ENCODE measurements at regions not wholly inside any gene's neighbourhood (a gene's known extent, or its start where the extent isn't known, plus 50 kb on each side); places are given as distances from the start of the nearest gene placed in this dataset.
A peak's percentile ranks its signal among the peaks of the same experiment; 100 is the strongest.

GRCh38 chr2:19185086-19185485, 173.3 kb downstream of the OSR1 start:
- FAIRE-seq (no peak), DNase-seq (ENCODE audit: low read depth) (peak; percentile 20)
- Histone ChIP-seq H3K4me3 (ENCODE audit: low read depth, low read length) (no peak overlapping the region), H3K36me3 (ENCODE audit: control insufficient read depth, insufficient read depth, low read length) (no peaks in the 10 kb centered on the region), H3K27me3 (ENCODE audit: control insufficient read depth, insufficient read depth, low read length) (no peaks in the 10 kb centered on the region)
- TF ChIP-seq CTCF (IDR thresholded peaks at IDR 0.05; ENCODE audit: insufficient read depth, low read length, severe bottlenecking) = no peak

GRCh38 chr2:19178175-19178574, 180.2 kb downstream of the OSR1 start:
- no peak for TF ChIP-seq CTCF (IDR thresholded peaks at IDR 0.05; ENCODE audit: insufficient read depth, low read length, severe bottlenecking)
- Histone ChIP-seq H3K27me3 (ENCODE audit: control insufficient read depth, insufficient read depth, low read length) (no peaks in the 10 kb centered on the region), H3K4me3 (ENCODE audit: low read depth, low read length) (no peak overlapping the region), H3K36me3 (ENCODE audit: control insufficient read depth, insufficient read depth, low read length) (no peaks in the 10 kb centered on the region)
- FAIRE-seq (no peak), DNase-seq (ENCODE audit: low read depth) (peak; percentile 45)

- H3K27me3 ChIP-seq (ENCODE audit: control insufficient read depth, insufficient read depth, low read length) = no peaks in the 10 kb centered on the region
- H3K36me3 ChIP-seq (ENCODE audit: control insufficient read depth, insufficient read depth, low read length) = no peaks in the 10 kb centered on the region
- DNase-seq (ENCODE audit: low read depth) (peak; percentile 75), FAIRE-seq (no peak)
- TF ChIP-seq CTCF (IDR thresholded peaks at IDR 0.05; ENCODE audit: insufficient read depth, low read length, severe bottlenecking) = no peak
- H3K4me3 ChIP-seq (ENCODE audit: low read depth, low read length) = no peak overlapping the region
Observed at GRCh38 chr2:19176977-19177376, 181.4 kb downstream of the OSR1 start.

GRCh38 chr2:19176172-19176852, 182.1 kb downstream of the OSR1 start:
- FAIRE-seq (no peak), DNase-seq (ENCODE audit: low read depth) (no peak)
- no peak for TF ChIP-seq CTCF (IDR thresholded peaks at IDR 0.05; ENCODE audit: insufficient read depth, low read length, severe bottlenecking)
- H3K4me3 ChIP-seq (ENCODE audit: low read depth, low read length) = no peak overlapping the region
- no peaks in the 10 kb centered on the region for H3K36me3 ChIP-seq (ENCODE audit: control insufficient read depth, insufficient read depth, low read length)
- H3K27me3 ChIP-seq (ENCODE audit: control insufficient read depth, insufficient read depth, low read length) = no peaks in the 10 kb centered on the region

GRCh38 chr2:19174176-19174575, 184.2 kb downstream of the OSR1 start:
- Histone ChIP-seq H3K4me3 (ENCODE audit: low read depth, low read length) (no peak overlapping the region), H3K27me3 (ENCODE audit: control insufficient read depth, insufficient read depth, low read length) (no peaks in the 10 kb centered on the region), H3K36me3 (ENCODE audit: control insufficient read depth, insufficient read depth, low read length) (no peaks in the 10 kb centered on the region)
- no peak for TF ChIP-seq CTCF (IDR thresholded peaks at IDR 0.05; ENCODE audit: insufficient read depth, low read length, severe bottlenecking)
- DNase-seq (ENCODE audit: low read depth) (no peak), FAIRE-seq (no peak)

- no peak for FAIRE-seq
- no peak for TF ChIP-seq CTCF (IDR thresholded peaks at IDR 0.05; ENCODE audit: insufficient read depth, low read length, severe bottlenecking)
Observed at GRCh38 chr2:19171409-19171808, 187.0 kb downstream of the OSR1 start.

More at GRCh38 chr2:19171409-19171808, 187.0 kb downstream of the OSR1 start:
- Histone ChIP-seq H3K27me3 (ENCODE audit: control insufficient read depth, insufficient read depth, low read length) (no peaks in the 10 kb centered on the region), H3K4me3 (ENCODE audit: low read depth, low read length) (no peak overlapping the region), H3K36me3 (ENCODE audit: control insufficient read depth, insufficient read depth, low read length) (no peaks in the 10 kb centered on the region)
- peak; percentile 58 for DNase-seq (ENCODE audit: low read depth)
